Kidney (tissue), 13 donors: ENCODE measurements at regions not wholly inside any gene's neighbourhood (a gene's known extent, or its start where the extent isn't known, plus 50 kb on each side); places are given as distances from the start of the nearest gene placed in this dataset.

Source experiments
- DNase-seq, 5 donors: peaks; one replicate each; pipeline ENCODE4 v3.0.0-alpha.2; 2013 to 2020
- FAIRE-seq: peaks from 2 replicates; lab custom pipeline; 2012; peaks lifted over from hg19 to GRCh38; lab: Jason Lieb, UNC
- H3K27ac ChIP-seq, 2 donors: one replicate each; pipeline ENCODE4 v1.7.0; 2013; ENCODE audit warnings: low read depth in 2 of 2, low read length in 2 of 2, inconsistent platforms in 1 of 2
- H3K27me3 ChIP-seq: one replicate; pipeline ENCODE4 v1.7.1; 2013; ENCODE audit warnings: low read length, inconsistent platforms; ENCODE audit not compliant: control insufficient read depth, insufficient read depth
- H3K36me3 ChIP-seq, 3 donors: one replicate each; pipeline versions ENCODE4 v1.7.0 to v1.7.1; 2013; ENCODE audit warnings: low read length in 3 of 3, control low read depth in 1 of 3, inconsistent platforms in 1 of 3; ENCODE audit not compliant: insufficient read depth in 3 of 3, control insufficient read depth in 2 of 3
- H3K4me1 ChIP-seq, 3 donors: one replicate each; pipeline versions ENCODE4 v1.7.0 to v1.7.1; 2013; ENCODE audit warnings: low read length in 3 of 3, inconsistent platforms in 1 of 3, low read depth in 1 of 3; ENCODE audit not compliant: control insufficient read depth in 2 of 3, insufficient read depth in 2 of 3
- H3K4me3 ChIP-seq, 3 donors: one replicate each; pipeline versions ENCODE4 v1.7.0 to v1.8.1; 2013; ENCODE audit warnings: low read length in 3 of 3, control low read depth in 1 of 3, inconsistent platforms in 1 of 3
- H3K9ac ChIP-seq, 3 donors: one replicate each; pipeline versions ENCODE4 v1.7.0 to v1.7.1; 2013; ENCODE audit warnings: low read length in 3 of 3, control low read depth in 1 of 3, inconsistent platforms in 1 of 3
- H3K9me3 ChIP-seq, 3 donors: one replicate each; pipeline versions ENCODE4 v1.7.0 to v1.7.1; 2013; ENCODE audit warnings: low read length in 3 of 3, control low read depth in 1 of 3, inconsistent platforms in 1 of 3; ENCODE audit not compliant: control insufficient read depth in 2 of 3, insufficient read depth in 1 of 3
- intact Hi-C: fragments of 100-400 bp; cut with DNase I; formaldehyde crosslinking; loops from one replicate; pipeline ENCODE4 v1.11.1; 2022
- TF ChIP-seq, protein P1 (sequence below): IDR thresholded peaks from 3 replicates; pipeline ENCODE4 v1.5.1; 2012; ENCODE audit warnings: mild to moderate bottlenecking, moderate library complexity, borderline replicate concordance; ENCODE audit not compliant: insufficient read depth; ENCODE audit errors: extremely low read depth
- donor health status: control.
- donor health status: control.
- donor health status: control.
- donor health status: control.
- donor health status: control.
- donor health status: DM: yes; HTN: yes; CAD: no.
- donor health status: Normal renal cell carcinoma (clear cell type).

DNA sequence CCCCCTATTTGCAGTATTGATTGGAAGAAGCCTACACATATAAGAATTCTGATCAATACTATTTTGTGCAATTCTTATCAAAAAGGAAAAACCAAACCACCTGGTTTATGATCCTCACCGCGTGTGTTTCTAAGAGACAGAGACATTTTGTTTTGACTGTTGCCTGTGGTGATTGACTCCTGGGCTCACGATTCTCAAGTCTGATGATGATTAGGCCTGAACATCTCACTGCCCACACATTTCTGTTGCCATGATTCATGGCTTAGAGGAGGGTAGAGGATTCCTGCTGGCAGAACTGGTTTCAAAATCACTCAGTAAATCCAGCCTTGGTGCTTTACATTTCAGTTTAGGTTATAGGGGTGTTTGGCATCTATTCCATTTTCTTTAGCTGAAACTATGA lies 88.3 kb upstream of the UBE3A start:
- Histone ChIP-seq H3K27me3 (no peaks in the 10 kb centered on the region), H3K27ac (no peak overlapping the region), H3K9ac (no peak overlapping the region), H3K9me3 (no peaks in the 10 kb centered on the region), H3K4me1 (no peaks in the 10 kb centered on the region), H3K4me3 (no peak overlapping the region), H3K36me3 (no peaks in the 10 kb centered on the region)
- FAIRE-seq (no peak), DNase-seq (no peak)
- intact Hi-C loops, result no loop called here
- TF ChIP-seq, protein P1, sequence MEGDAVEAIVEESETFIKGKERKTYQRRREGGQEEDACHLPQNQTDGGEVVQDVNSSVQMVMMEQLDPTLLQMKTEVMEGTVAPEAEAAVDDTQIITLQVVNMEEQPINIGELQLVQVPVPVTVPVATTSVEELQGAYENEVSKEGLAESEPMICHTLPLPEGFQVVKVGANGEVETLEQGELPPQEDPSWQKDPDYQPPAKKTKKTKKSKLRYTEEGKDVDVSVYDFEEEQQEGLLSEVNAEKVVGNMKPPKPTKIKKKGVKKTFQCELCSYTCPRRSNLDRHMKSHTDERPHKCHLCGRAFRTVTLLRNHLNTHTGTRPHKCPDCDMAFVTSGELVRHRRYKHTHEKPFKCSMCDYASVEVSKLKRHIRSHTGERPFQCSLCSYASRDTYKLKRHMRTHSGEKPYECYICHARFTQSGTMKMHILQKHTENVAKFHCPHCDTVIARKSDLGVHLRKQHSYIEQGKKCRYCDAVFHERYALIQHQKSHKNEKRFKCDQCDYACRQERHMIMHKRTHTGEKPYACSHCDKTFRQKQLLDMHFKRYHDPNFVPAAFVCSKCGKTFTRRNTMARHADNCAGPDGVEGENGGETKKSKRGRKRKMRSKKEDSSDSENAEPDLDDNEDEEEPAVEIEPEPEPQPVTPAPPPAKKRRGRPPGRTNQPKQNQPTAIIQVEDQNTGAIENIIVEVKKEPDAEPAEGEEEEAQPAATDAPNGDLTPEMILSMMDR, result no peak

DNA sequence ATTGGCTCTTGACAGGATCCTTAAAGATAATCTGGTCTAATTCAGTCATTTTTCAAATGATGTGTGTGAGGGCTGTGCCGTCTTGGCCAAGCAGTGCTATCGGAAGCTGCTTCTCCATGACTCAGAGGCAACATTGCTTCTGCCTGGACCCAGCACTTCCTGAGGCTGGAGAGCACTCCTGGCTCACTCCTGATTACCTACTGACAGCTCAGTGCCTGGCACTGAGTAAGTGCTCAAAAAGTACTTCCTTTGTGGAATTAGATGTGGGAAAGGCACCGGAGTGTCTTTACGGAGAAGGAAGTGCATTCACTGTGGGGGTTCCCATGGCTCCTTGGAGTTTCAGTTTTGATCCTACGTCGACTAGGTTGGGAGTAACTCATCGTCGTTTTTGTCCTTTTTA lies 86.9 kb upstream of the UBE3A start:
- H3K36me3 ChIP-seq, result no peaks in the 10 kb centered on the region
- no peak overlapping the region for H3K4me3 ChIP-seq
- DNase-seq (no peak), FAIRE-seq (no peak)
- no peaks in the 10 kb centered on the region for H3K9me3 ChIP-seq
- TF ChIP-seq, protein P1, result no peak
- no peaks in the 10 kb centered on the region for H3K4me1 ChIP-seq
- H3K27ac ChIP-seq, result no peak overlapping the region
- no peak overlapping the region for H3K9ac ChIP-seq
- intact Hi-C loops, result no loop called here
- H3K27me3 ChIP-seq, result no peaks in the 10 kb centered on the region

- no peak for FAIRE-seq
- no peaks in the 10 kb centered on the region for H3K4me1 ChIP-seq
- H3K27ac ChIP-seq, result no peak overlapping the region
- TF ChIP-seq, protein P1, result no peak
- H3K9me3 ChIP-seq, result no peaks in the 10 kb centered on the region
- no peak overlapping the region for H3K4me3 ChIP-seq
- H3K27me3 ChIP-seq, result no peaks in the 10 kb centered on the region
- no peaks in the 10 kb centered on the region for H3K36me3 ChIP-seq
- intact Hi-C loops, result no loop called here
- no peak overlapping the region for H3K9ac ChIP-seq
- no peak for DNase-seq
These were observed 76.8 kb upstream of the UBE3A start for GRCh38 chr15:25515633-25516032.

- no peaks in the 10 kb centered on the region for H3K27me3 ChIP-seq
- H3K36me3 ChIP-seq, result no peaks in the 10 kb centered on the region
- intact Hi-C loops, result loop anchor here (5.0 kb wide), 1 partner anchor 753 kb away; no protein-coding TSS in a partner anchor
- no peaks in the 10 kb centered on the region for H3K4me1 ChIP-seq
- H3K9ac ChIP-seq, result no peak overlapping the region
- TF ChIP-seq, protein P1, result no peak
- FAIRE-seq (no peak), DNase-seq (no peak)
- H3K27ac ChIP-seq, result no peak overlapping the region
- no peaks in the 10 kb centered on the region for H3K9me3 ChIP-seq
- no peak overlapping the region for H3K4me3 ChIP-seq
These were observed 75.7 kb upstream of the UBE3A start for GRCh38 chr15:25514522-25514921.
